ENCODE measurements at regions not wholly inside any gene's neighbourhood (a gene's known extent, or its start where the extent isn't known, plus 50 kb on each side); places are given as distances from the start of the nearest gene placed in this dataset.

GRCh38 chr9:107691664-107692063, 202.1 kb upstream of the KLF4 start:
- Histone ChIP-seq H3K14ac (replicated peaks; ENCODE audit: low read depth, low read length) (no peak overlapping the region), H3K79me1 (ENCODE audit: low read depth in 1 of 2, low read length in 2 of 2) (no peaks in the 10 kb centered on the region), H3K9me3 (ENCODE audit: control insufficient read depth, insufficient read depth, low read length) (peaks cover 2% of the 10 kb centered on the region), H4K91ac (ENCODE audit: insufficient read depth, low read depth, low read length) (no peak overlapping the region), H3K23ac (ENCODE audit: low read depth, low read length) (no peak overlapping the region), H2BK120ac (ENCODE audit: low read depth, low read length) (no peak overlapping the region), H3K4ac (ENCODE audit: low read depth, low read length) (no peak overlapping the region), H2AK5ac (ENCODE audit: low read depth, low read length) (no peak overlapping the region), H3K4me2 (ENCODE audit: low read depth, low read length) (no peak overlapping the region), H3K9ac (ENCODE audit: low read depth, low read length) (no peak overlapping the region), H4K5ac (ENCODE audit: low read depth, low read length) (no peak overlapping the region), H4K20me1 (ENCODE audit: insufficient read depth, low read length) (no peaks in the 10 kb centered on the region), H2BK15ac (ENCODE audit: low read depth, low read length) (no peak overlapping the region), H3K4me3 (ENCODE audit: insufficient read depth, low read depth, low read length) (no peak overlapping the region), H3K9me1 (ENCODE audit: insufficient read depth, low read length) (no peaks in the 10 kb centered on the region), H2AK9ac (replicated peaks; ENCODE audit: low read depth, low read length, poor library complexity) (no peak overlapping the region), H2BK20ac (ENCODE audit: low read depth, low read length) (no peak overlapping the region), H3K4me1 (ENCODE audit: control insufficient read depth, insufficient read depth, low read length) (peaks cover 6% of the 10 kb centered on the region), H3K27me3 (ENCODE audit: control insufficient read depth, insufficient read depth, low read length) (peaks cover 1% of the 10 kb centered on the region; the same call in 1 of the 2 replicates), H2BK5ac (ENCODE audit: low read depth, low read length, poor library complexity, severe bottlenecking) (no peak overlapping the region), H3K18ac (ENCODE audit: low read depth, low read length) (no peak overlapping the region), H3K56ac (ENCODE audit: extremely low read depth, insufficient read depth, low read length) (no peak overlapping the region), H4K8ac (ENCODE audit: low read depth in 2 of 2, low read length in 2 of 2) (no peak overlapping the region), H2AFZ (replicated peaks; ENCODE audit: low read length, poor library complexity) (no peak overlapping the region), H3K27ac (ENCODE audit: insufficient read depth, low read length) (no peak overlapping the region), H3K36me3 (ENCODE audit: control insufficient read depth, insufficient read depth, low read length) (no peaks in the 10 kb centered on the region)
- no TSS peak for BruUV-seq (replicated peaks)
- dilution Hi-C loops (cut with HindIII; ENCODE audit: low sequenced_read_pairs, unreplicated experiment) (no loop called here), intact Hi-C loops (cut with micrococcal nuclease) (no loop called here), in situ Hi-C loops (cut with MboI; ENCODE audit: low sequenced_read_pairs) (no loop called here)
- TF ChIP-seq ELK1 (IDR thresholded peaks at IDR 0.05; ENCODE audit: borderline replicate concordance, low read depth, low read length) (no peak), MAFK (IDR thresholded peaks at IDR 0.05; ENCODE audit: low read depth, low read length) (no peak), MXI1 (IDR thresholded peaks at IDR 0.05; ENCODE audit: borderline replicate concordance, low read depth, low read length) (no peak), POLR2A (IDR thresholded peaks at IDR 0.05; ENCODE audit: low read depth, low read length) (no peak), BHLHE40 (IDR thresholded peaks at IDR 0.05; ENCODE audit: low read depth, low read length) (no peak), RCOR1 (IDR thresholded peaks at IDR 0.05; ENCODE audit: insufficient replicate concordance, low read length) (no peak), CHD1 (IDR thresholded peaks at IDR 0.05; ENCODE audit: low read depth, low read length) (no peak), MAZ (IDR thresholded peaks at IDR 0.05; ENCODE audit: borderline replicate concordance, low read depth, low read length) (no peak), CEBPB (IDR thresholded peaks at IDR 0.05; ENCODE audit: low read depth, low read length) (no peak), RAD21 (IDR thresholded peaks at IDR 0.05; ENCODE audit: low read length) (no peak), NFE2L2 (IDR thresholded peaks at IDR 0.05; ENCODE audit: low read depth, low read length) (no peak)
- no CpG with 5 or more reads among the region's 2 CpGs for whole genome bisulfite sequencing, 2 experiments (ENCODE audit: extremely low coverage in 2 of 2, insufficient read length in 1 of 2)
- ATAC-seq (ENCODE audit: low read depth), result no peak
- ChIA-PET CTCF (no interaction called here), POLR2A (ENCODE audit: unreplicated experiment) (no interaction called here)
- no peak for DNase-seq
